Endothelial cell of umbilical vein (primary cell): ENCODE measurements at regions not wholly inside any gene's neighbourhood (a gene's known extent, or its start where the extent isn't known, plus 50 kb on each side); places are given as distances from the start of the nearest gene placed in this dataset.

Experiments
- BruUV-seq: library from RNA; stranded (reverse); fragments of 400-500 nt; replicated peaks from 2 replicates; lab custom pipeline; 2021; lab: Mats Ljungman, UMichigan
- CTCF ChIA-PET: fragments of 300-600, 350-600 bp; sonication (Branson Sonifier 250); formaldehyde crosslinking; loops from one replicate; lab custom pipeline; 2021; ENCODE audit warnings: antibody characterized with exemption, inconsistent platforms; lab: Charles Lee
- POLR2A ChIA-PET: fragments of 300-600, 350-600 bp; sonication (Branson Sonifier 250); formaldehyde crosslinking; loops from one replicate; lab custom pipeline; 2021; ENCODE audit warnings: antibody characterized with exemption, inconsistent platforms; lab: Charles Lee
- DNase-seq: peaks from one replicate; pipeline ENCODE4 v3.0.0-alpha.2; 2011; ENCODE audit warnings: low read depth, low spot score
- FAIRE-seq: peaks from 2 replicates; lab custom pipeline; 2011; peaks lifted over from hg19 to GRCh38; lab: Jason Lieb, UNC
- H2AFZ ChIP-seq: 2 replicates; pipeline ENCODE4 v1.6.0; 2012; ENCODE audit warnings: low read depth, low read length, control low read depth, inconsistent platforms
- H3K27ac ChIP-seq: 2 replicates; pipeline ENCODE4 v1.5.1; 2011; ENCODE audit warnings: low read depth, mild to moderate bottlenecking, control low read depth, low read length, moderate library complexity; ENCODE audit not compliant: insufficient read depth
- H3K27me3 ChIP-seq, 2 experiments: 2 replicates each; pipeline versions ENCODE4 v1.6.0 to v1.6.1; 2011; ENCODE audit warnings: low read length in 2 of 2, mixed read lengths in 1 of 2; ENCODE audit not compliant: control insufficient read depth in 2 of 2, insufficient read depth in 2 of 2
- H3K36me3 ChIP-seq, 2 experiments: 2 replicates in 1 of 2; 3 replicates in 1 of 2; pipeline ENCODE4 v1.5.1; 2011; ENCODE audit warnings: low read length in 2 of 2, mild to moderate bottlenecking in 1 of 2, moderate library complexity in 1 of 2; ENCODE audit not compliant: control insufficient read depth in 2 of 2, insufficient read depth in 2 of 2; ENCODE audit errors: extremely low read depth in 1 of 2
- H3K4me1 ChIP-seq: 3 replicates; pipeline ENCODE4 v1.5.1; 2011; ENCODE audit warnings: mild to moderate bottlenecking, low read length; ENCODE audit not compliant: control insufficient read depth, insufficient read depth; ENCODE audit errors: extremely low read depth
- H3K4me2 ChIP-seq: 2 replicates; pipeline ENCODE4 v1.6.1; 2011; ENCODE audit warnings: low read length, control low read depth, mixed read lengths; ENCODE audit not compliant: insufficient read depth
- H3K4me3 ChIP-seq, 3 experiments: fragments of 200-600 bp in 1 of 3; sonication (generic), shearing (Covaris generic) in 1 of 3; replicated peaks in 1 of 3; 2 replicates each; pipeline ENCODE4 v1.5.1; 2011 to 2016; ENCODE audit warnings: control low read depth in 3 of 3, low read length in 3 of 3, mild to moderate bottlenecking in 2 of 3, inconsistent platforms in 1 of 3, low read depth in 1 of 3, moderate library complexity in 1 of 3; ENCODE audit not compliant: insufficient read depth in 1 of 3
- H3K79me2 ChIP-seq: 2 replicates; pipeline ENCODE4 v1.6.0; 2012; ENCODE audit warnings: low read length, inconsistent platforms; ENCODE audit not compliant: control insufficient read depth, insufficient read depth
- H3K9ac ChIP-seq: replicated peaks from 2 replicates; pipeline ENCODE3; 2011; ENCODE audit warnings: low read length, control low read depth; ENCODE audit not compliant: insufficient read depth; ENCODE audit errors: extremely low read depth
- H3K9me1 ChIP-seq: replicated peaks from 3 replicates; pipeline ENCODE4 v1.6.0; 2011; ENCODE audit warnings: mild to moderate bottlenecking, low read length; ENCODE audit not compliant: control insufficient read depth, insufficient read depth; ENCODE audit errors: extremely low read depth
- H3K9me3 ChIP-seq: replicated peaks from 2 replicates; pipeline ENCODE4 v1.5.1; 2012; ENCODE audit warnings: low read length, inconsistent platforms; ENCODE audit not compliant: control insufficient read depth, insufficient read depth
- H4K20me1 ChIP-seq: replicated peaks from 2 replicates; pipeline ENCODE3; 2011; ENCODE audit warnings: mild to moderate bottlenecking, low read length; ENCODE audit not compliant: control insufficient read depth, insufficient read depth; ENCODE audit errors: extremely low read depth
- EZH2 ChIP-seq: IDR thresholded peaks from 2 replicates; pipeline ENCODE4 v1.6.1; 2012; ENCODE audit warnings: borderline replicate concordance, low read depth, mild to moderate bottlenecking, moderate library complexity, low read length, inconsistent platforms; ENCODE audit not compliant: severe bottlenecking
- FOS ChIP-seq: IDR thresholded peaks from 2 replicates; pipeline ENCODE4 v1.6.1; 2011; ENCODE audit warnings: mild to moderate bottlenecking, low read length, moderate library complexity, borderline replicate concordance; ENCODE audit not compliant: insufficient read depth
- GATA2 ChIP-seq: IDR thresholded peaks from 2 replicates; pipeline ENCODE4 v1.7.0; 2011; ENCODE audit warnings: low read depth, mild to moderate bottlenecking, moderate library complexity, mixed read lengths, low read length; ENCODE audit not compliant: insufficient read length, insufficient read depth
- JUN ChIP-seq: IDR thresholded peaks from 2 replicates; pipeline ENCODE4 v1.6.1; 2011; ENCODE audit warnings: borderline replicate concordance, low read depth; ENCODE audit not compliant: insufficient read length, insufficient read depth
- MYC ChIP-seq: IDR thresholded peaks from one replicate; pipeline ENCODE4 v1.6.1; 2011; ENCODE audit warnings: mild to moderate bottlenecking, low read depth, low read length
- POLR2A ChIP-seq: IDR thresholded peaks from 2 replicates; pipeline ENCODE4 v1.6.1; 2012; ENCODE audit warnings: low read depth, mild to moderate bottlenecking, control low read depth, low read length
- POLR2AphosphoS5 ChIP-seq: IDR thresholded peaks from 2 replicates; pipeline ENCODE4 v1.6.1; 2012; ENCODE audit warnings: low read depth, mild to moderate bottlenecking, control low read depth, low read length, moderate library complexity; ENCODE audit not compliant: insufficient read depth
- dilution Hi-C: fragments of 300-500 bp; cut with MboI; formaldehyde crosslinking; loops from one replicate; pipeline ENCODE4 v1.15.0; 2019; ENCODE audit warnings: low sequenced_read_pairs; ENCODE audit not compliant: extremely low pct_ligation_motif_present
- intact Hi-C: fragments of 100-400 bp; cut with micrococcal nuclease; formaldehyde crosslinking; loops from one replicate; pipeline ENCODE4 v1.10.0; 2022
- TF ChIP-seq, protein P1 (sequence below), 2 donors: IDR thresholded peaks; 1 replicate in 1 of 2; 2 replicates in 1 of 2; pipeline ENCODE4 v1.5.1; 2011; ENCODE audit warnings: low read length in 2 of 2, mild to moderate bottlenecking in 2 of 2, moderate library complexity in 2 of 2, control low read depth in 1 of 2, inconsistent platforms in 1 of 2, low read depth in 1 of 2; ENCODE audit not compliant: insufficient read depth in 1 of 2; ENCODE audit errors: extremely low read depth in 1 of 2
- TF ChIP-seq, protein P2 (sequence below): IDR thresholded peaks from 2 replicates; pipeline ENCODE4 v1.6.1; 2011; ENCODE audit not compliant: insufficient read depth, insufficient read length

DNA sequence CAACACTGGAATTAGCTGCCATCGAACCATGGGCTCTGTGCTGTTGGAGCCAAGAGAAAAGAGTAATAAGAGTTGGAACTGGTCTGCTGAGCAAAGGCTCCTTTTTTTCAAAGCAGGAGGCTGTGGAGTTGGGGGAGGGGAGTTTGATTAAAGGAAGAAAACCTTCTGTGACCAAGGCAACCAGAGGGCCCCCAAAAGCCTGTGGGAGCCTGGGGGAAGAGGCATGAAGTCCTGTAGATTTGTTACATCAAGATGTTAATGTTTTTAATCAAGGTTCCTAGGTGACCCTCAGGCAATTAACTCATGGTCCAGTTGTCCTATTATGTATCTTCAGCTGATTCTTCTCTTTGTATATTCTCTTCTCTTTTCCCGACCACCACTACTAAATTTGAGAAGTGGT lies 403.9 kb downstream of the NDFIP2 start:
- Histone ChIP-seq H3K27ac (no peak overlapping the region), H3K27me3 (no peaks in the 10 kb centered on the region), H3K36me3 (no peaks in the 10 kb centered on the region), H2AFZ (no peak overlapping the region), H3K4me1 (no peaks in the 10 kb centered on the region), H3K9me3 (no peaks in the 10 kb centered on the region), H3K9ac (no peak overlapping the region), H3K79me2 (no peaks in the 10 kb centered on the region), H3K4me3 (no peak overlapping the region), H3K9me1 (no peaks in the 10 kb centered on the region), H4K20me1 (no peaks in the 10 kb centered on the region), H3K4me2 (no peak overlapping the region)
- CTCF ChIA-PET: no interaction called here
- dilution Hi-C loops (no loop called here), intact Hi-C loops (no loop called here)
- POLR2A ChIA-PET: no interaction called here
- TF ChIP-seq GATA2: no peak
- no peak for TF ChIP-seq JUN
- TF ChIP-seq, protein P1, sequence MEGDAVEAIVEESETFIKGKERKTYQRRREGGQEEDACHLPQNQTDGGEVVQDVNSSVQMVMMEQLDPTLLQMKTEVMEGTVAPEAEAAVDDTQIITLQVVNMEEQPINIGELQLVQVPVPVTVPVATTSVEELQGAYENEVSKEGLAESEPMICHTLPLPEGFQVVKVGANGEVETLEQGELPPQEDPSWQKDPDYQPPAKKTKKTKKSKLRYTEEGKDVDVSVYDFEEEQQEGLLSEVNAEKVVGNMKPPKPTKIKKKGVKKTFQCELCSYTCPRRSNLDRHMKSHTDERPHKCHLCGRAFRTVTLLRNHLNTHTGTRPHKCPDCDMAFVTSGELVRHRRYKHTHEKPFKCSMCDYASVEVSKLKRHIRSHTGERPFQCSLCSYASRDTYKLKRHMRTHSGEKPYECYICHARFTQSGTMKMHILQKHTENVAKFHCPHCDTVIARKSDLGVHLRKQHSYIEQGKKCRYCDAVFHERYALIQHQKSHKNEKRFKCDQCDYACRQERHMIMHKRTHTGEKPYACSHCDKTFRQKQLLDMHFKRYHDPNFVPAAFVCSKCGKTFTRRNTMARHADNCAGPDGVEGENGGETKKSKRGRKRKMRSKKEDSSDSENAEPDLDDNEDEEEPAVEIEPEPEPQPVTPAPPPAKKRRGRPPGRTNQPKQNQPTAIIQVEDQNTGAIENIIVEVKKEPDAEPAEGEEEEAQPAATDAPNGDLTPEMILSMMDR (IDR thresholded peaks at IDR 0.05; ENCODE audit: extremely low read depth in 1 of 2, insufficient read depth in 1 of 2, low read depth in 1 of 2, low read length in 2 of 2): no peak
- TF ChIP-seq POLR2A: no peak
- TF ChIP-seq, protein P2, sequence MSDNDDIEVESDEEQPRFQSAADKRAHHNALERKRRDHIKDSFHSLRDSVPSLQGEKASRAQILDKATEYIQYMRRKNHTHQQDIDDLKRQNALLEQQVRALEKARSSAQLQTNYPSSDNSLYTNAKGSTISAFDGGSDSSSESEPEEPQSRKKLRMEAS: no peak
- TF ChIP-seq EZH2: no peak
- TF ChIP-seq MYC: no peak
- TF ChIP-seq POLR2AphosphoS5: no peak
- TF ChIP-seq FOS: no peak
- no peak for FAIRE-seq
- DNase-seq: no peak
- no TSS peak for BruUV-seq
